Neural progenitor cell (in vitro differentiated cells): ENCODE measurements at regions not wholly inside any gene's neighbourhood (a gene's known extent, or its start where the extent isn't known, plus 50 kb on each side); places are given as distances from the start of the nearest gene placed in this dataset.

ENCODE experiments used
- CTCF ChIP-seq: fragments of 200-600 bp; sonication (generic); IDR thresholded peaks from 2 replicates; pipeline ENCODE4 v1.5.1; 2017; ENCODE audit warnings: antibody characterized with exemption, mild to moderate bottlenecking
- EZH2phosphoT487 ChIP-seq: fragments of 200-600 bp; sonication (generic); IDR thresholded peaks from 2 replicates; pipeline ENCODE4 v1.6.1; 2017; ENCODE audit warnings: antibody characterized with exemption

GRCh38 chr5:106907979-106908378 is 762.8 kb downstream of the EFNA5 start:
- TF ChIP-seq CTCF (no peak), EZH2phosphoT487 (no peak)
